ENCODE measurements at regions not wholly inside any gene's neighbourhood (a gene's known extent, or its start where the extent isn't known, plus 50 kb on each side); places are given as distances from the start of the nearest gene placed in this dataset.

DNA sequence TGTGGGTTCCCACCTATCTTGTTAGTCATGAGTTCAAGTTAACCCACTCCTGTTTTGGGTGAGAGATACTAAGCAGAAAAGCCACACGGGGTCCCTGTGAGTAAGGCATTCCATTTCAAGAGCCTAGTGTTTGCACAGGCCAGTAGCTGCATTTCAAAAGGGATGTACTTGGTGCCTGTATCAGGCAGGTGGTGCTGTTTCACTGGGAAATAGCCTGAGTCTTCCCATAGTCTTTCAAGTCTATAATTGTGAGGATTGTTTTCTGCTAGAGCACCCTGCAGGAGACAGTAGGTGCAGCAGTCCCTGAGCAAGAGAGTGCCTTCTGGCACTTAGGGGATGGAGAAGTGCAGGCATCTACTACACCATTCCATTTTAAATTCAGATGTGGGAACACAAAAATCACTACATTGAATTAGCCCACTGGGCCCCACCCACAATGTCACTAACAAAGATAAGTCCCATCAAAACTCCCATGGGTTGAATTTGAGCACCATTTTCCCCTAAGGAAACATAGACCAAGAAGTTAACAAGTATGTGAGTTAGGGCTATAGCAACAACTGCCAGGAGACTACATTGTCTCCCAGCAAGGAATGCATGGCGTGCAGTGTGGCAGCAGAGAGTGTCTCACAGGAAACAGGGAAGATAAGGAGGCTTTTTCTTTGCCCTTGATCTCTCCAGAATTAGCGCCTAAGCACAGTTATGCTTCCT is 263.2 kb downstream of the COX7C start:
- peak; percentile 50 for DNase-seq

- no peak for DNase-seq
Observed at GRCh38 chr5:86881493-86882090, 263.9 kb downstream of the COX7C start.

DNA sequence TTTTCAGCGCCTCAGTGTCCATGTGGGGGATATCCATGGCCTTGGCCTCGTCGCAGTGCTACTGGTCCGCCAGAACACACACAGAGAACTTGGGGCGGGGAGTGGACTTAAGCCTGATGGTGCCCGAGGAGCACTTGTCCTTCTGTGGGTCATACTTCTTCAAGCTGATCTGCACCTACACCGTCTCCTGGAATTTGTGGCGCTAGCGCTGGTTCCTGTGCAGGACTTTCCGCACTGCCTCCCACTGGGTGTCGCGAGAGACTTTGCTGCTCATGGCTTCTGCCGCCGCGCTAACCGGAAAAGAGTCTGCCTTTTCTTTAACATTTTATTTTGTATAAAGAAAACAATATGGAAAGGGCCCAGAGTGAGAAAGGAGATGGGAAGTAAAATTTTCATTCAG is 266.9 kb downstream of the COX7C start:
- DNase-seq, result no peak

- no peak for DNase-seq
Observed at GRCh38 chr5:86885011-86885410, 267.3 kb downstream of the COX7C start.

DNA sequence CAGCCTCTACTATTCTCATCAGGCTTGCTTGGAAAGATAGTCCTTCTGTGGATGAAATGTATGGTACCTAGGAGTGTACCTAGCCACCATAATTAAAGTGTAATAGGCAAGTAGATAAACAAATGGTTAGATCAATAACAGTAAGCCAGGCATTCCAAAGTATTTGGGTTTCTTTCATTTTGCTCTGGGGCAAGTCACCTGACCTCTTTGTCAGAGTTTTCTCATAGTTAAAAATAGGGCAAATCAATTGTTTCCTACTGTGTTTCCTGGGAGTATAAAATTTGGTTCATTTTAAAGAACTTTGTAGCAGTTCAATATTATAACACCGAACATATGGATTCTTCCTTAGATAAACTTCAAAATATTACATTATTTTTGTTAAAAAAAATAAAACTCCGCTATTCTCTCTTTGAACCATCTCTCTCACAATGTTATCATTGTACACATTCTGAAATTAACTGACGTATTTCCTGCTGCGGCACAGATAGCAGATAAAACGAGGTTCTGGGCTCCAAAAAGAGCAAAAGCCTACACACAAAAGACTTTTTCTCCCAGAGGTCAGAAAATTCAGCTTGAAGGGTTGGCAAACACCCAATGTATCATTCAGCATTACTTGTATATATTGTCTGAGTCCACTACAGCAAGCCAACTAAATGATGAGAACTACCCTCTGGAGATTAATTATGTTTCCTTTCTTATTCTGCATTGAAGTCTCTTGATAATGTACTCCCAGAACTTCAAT is 267.9 kb downstream of the COX7C start:
- no peak for DNase-seq

DNA sequence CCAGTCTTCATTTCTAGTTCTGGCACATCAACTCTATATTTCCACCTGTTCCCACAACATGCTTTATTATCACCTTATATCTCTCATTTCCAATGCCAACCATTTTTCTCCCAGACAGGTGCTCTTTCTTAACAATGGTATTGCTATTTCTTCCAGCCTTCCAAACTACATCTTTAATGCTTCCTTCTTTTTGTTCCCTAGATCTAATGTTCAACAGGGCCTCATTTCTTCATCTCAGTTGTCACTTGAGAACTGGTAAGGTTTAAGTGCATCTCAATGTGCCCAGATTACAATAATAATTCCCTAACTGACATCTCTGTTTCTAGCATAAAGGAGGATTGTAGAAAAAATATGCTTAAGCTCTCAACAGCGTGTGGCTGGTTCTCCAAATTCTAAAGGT is 272.6 kb downstream of the COX7C start:
- no peak for DNase-seq

DNA sequence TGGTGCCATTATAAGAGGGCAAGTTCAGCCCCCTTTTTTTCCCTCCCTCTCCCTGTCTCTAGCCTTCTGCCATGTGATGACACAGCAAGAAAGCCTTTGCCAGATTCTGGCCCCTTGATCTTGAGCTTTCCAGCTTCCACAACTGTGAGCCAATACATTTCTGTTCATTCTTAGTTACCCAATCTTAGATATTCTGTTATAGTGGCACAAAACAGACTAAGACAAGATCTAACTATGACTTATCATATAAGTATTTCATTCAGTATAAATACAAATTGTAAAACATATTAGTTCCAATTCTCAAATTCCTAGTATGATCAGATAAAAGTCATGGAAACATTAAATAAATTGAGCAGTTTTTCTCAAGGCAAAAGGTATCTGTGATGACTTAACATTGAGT is 276.3 kb downstream of the COX7C start:
- no peak for DNase-seq

DNA sequence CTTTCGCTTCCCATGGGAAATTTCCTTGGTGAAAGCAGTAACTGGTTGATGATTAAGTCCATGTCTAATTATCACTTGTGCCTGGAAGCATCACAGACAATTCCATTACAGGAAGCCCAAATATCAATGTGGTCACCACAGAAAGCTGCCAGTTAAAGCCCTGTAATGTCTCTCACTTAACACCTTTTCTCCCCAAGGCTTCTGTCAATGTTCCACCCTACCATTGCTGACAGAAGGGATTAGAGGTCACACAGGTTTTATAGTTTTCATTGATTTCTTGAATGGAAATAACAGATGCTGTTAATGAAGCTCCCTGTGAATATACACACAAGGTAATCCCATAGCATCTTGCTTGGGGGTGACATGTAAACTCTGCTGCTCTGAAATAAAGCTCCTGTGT is 279.2 kb downstream of the COX7C start:
- DNase-seq, result no peak

DNA sequence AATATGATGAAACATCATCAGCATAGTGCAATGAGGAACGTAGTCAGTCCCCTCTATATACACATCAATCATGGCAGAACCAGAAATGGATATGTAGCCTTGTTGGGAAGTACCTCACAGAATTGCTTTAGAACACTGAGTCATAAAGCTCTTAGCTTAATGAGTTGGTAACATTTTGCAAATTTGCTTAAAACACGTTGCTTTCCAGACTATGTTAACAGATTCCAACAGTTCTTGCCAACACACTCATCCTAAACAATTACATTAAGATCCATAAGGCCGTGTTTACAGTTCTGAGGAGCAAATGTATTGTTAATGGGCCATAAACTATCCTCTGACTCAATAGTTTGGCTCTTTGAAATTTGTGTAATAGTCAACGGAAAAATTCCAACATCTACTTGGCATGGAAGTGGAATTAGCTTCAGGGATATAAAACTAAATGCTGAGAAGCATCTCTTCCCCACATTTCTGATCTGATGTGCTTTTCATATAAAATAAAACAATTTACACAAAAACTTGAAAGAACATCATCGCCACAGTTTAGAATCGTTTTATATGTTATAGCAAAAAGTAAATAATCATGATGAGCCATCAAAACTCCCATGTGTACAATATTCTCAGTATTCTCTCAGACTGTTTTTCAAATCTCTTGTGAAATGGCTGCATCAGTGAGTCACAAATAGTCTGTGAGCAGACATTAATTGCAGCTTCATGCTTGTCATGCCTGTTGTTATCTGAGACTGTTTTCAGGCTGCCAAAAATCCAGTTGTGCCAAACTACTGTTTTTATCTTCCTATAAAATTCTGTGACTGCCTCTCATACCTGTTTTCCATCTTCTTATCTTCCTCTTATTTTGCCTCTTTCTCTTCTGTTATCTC is 291.9 kb downstream of the COX7C start:
- DNase-seq, result no peak

DNA sequence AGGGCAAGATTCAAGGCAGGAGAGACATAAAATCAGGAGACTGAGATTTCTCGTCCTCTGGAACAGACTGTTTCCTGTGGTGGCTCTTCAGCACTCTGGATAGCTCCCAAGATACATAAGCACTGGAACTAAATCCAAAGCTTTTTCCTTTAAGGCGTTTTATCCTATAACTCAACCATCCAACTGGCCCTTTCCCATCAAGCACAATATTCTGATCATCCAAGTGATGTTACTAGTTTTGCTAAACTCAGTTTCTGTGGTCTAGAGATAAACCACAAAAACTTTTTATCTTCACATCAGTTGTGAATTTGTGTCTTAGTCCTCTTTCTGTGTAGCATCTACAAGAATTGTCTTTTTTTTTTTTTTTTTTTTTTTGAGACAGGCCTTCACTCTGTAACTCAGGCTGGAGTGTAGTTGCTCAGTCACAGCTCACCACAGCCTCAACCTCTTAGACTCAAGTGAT is 299.4 kb downstream of the COX7C start:
- DNase-seq, result no peak

DNA sequence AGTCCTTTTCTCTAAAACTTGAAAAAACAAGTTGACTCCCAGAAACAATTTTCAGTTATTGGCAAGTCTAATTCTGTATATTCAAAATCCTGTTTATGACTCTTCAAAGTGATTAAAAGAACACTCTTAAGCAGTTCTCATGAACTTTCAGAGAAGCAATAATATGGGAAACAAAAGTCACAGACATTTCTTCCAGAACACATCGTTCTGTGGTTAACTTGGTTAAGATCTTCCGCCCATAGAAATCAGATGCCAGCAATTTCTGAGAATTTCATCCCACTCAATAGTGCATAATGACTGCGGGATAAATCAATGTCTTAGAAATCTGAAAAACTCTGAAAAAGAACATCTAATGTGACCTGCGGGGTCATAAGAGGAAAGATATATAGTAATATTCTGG is 300.5 kb downstream of the COX7C start:
- DNase-seq, result no peak

- no peak for DNase-seq
Observed at GRCh38 chr5:86926033-86926432, 308.3 kb downstream of the COX7C start.

DNA sequence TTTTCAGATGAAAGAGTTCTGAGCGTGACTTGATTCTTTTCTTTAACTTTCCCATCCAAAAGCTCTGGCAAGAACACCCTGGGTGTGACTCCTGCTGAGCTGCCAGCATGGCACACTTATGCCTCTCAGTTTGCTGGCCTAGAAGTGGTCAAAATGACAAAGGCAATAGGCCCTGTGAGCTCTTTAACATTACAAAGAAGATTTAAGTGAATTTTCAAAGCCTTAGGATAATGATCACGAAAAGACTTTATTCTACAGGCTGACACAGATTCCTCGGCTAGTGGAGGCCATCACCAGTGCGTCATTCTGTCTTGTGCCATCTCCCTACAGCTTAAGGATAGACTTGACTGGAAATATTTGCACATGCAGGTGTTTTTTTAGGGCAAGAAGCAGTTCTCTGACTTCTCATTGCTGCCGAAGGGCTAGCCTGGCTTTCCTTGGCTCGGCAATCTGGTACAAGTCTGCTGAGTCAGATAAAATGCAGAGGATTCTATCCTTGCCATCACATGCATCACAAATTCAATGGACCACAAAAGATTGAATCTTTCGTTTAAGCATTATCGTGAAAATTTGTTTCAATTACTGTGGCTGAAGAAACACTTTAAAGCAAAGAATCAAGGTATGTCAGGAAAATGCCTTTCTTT is 311.5 kb downstream of the COX7C start:
- DNase-seq, result no peak

DNA sequence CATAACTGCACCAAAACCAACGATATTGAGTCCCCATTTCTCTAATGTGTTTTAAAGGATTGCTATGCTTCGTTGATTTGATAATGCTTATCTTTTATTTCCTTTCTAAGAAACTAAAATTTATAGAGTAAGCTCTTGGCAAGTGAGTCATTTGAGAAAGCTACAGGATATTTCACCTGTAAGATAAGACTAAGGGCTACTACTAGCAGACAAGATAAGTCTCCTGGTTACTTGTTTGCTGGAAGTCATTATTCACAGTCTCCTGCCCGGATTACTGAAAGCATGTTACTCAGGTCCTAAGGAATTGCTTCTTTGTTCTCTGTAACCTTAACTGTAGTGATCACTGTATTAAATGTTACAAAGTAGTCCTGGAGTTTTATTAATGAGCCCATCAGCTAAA is 315.9 kb upstream of the RASA1 start:
- no peak for DNase-seq

DNA sequence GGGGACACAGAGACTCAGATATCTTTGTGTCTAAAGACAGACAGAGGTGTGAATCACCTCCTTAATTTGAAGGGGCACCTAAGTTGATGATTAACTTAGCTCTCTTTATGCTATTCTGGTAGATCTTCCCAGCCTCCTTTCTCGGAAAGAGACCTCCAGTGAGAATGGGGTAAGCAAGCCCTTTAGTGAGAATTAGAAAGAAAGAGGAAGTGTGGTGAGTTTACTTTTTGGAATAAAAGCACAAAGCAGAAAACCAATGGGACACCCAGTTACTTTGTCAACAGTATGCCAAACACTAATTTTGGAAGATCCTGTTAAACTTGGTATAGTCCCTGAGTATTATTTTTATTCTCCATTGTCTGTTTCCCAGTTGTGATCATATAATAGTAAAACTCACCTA is 302.8 kb upstream of the RASA1 start:
- no peak for DNase-seq

- no peak for DNase-seq
Observed at GRCh38 chr5:86968301-86968753, 299.4 kb upstream of the RASA1 start.

- DNase-seq, result no peak
Observed at GRCh38 chr5:86970361-86970760, 297.3 kb upstream of the RASA1 start.

DNA sequence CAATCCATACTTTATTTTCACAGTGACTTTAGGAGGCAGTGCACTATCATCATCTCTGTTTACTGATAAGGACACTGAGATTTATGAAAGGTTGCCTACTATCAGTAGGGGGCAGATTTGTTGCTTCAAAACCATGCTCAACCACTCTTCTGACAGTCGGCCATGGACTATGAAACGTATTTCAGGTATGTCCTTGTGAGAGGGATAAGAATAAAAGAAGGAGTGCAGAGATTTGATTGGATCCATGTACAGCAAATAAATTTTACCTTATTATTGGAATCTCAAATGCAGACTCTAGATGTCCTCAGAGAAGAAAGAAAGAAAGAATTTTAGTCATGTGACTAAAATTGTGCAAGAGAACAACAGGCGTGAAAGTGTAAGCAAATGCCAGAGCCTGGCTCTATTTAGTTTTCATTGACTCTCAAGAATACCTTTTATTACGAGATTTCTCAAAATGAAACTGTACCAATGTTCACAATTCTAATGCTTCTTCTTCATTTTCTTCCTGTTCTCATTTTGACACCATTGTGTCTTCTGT is 296.6 kb upstream of the RASA1 start:
- DNase-seq, result no peak

DNA sequence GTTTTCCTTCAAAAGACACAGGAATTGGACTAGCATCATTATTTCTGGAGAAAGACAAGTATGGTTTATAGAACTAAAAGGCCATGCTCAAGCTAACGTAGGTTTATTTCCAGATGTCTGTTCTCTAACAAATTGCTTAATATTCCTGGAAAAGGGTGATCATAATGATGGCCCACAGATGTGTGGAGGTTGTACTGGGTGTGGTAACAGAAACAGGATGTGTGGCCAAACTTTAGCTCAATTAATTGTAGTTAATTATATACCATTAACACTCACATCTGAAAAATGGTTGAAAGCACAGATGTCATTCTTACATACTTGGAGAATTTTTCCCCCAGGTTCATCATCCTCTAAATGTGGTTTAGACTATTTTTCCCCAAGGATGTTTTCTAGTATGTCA is 292.7 kb upstream of the RASA1 start:
- no peak for DNase-seq

DNA sequence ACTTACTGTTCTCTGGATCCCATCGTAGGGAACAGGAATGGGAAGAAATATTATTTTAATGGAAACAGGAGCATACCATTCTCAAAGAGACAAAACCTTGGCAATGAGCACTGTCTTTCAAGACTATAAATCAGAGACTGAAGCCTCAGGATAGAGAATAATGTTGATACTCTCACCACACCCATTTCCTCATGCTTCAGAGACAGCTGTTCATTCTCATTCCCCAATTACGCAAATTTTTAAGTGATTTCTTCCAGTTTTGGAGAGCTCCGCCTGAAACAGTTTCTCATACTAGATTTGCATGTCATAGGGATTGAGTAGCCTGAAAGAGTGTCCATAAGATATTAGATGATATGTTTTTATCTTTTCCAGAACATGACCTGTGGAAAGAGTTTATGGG is 290.5 kb upstream of the RASA1 start:
- DNase-seq, result no peak

GRCh38 chr5:86977808-86978207 is 289.9 kb upstream of the RASA1 start:
- DNase-seq, result no peak

DNA sequence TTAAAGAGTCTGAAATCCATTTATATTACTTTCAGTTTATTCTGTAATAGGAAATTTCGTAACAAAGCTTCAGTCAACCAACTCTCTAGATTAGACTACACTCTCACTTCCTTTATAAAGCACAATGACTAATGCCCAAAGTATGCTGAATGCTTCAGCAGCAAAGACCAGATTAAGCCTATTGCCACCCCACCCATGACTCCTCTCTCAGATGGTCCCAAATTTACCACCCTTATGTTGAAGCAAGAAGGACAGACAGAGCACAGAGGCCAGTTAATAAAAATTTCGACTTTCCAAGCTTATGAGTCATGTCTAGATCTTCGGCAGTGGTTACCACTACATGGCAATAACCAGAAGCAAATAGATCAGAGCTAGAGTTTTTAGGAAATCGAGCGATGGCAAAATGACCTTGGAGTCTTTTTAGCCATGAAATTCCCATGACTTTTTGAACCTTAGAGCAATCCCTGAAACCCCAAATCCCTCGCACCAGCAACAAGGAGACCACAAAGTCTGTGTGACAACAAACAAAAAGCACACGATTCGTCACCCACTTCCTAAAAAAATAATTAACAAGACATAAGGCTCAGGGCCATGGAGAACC is 287.8 kb upstream of the RASA1 start:
- DNase-seq, result no peak
